GM12878 (cell line): ENCODE measurements at regions not wholly inside any gene's neighbourhood (a gene's known extent, or its start where the extent isn't known, plus 50 kb on each side); places are given as distances from the start of the nearest gene placed in this dataset.

Experiments
- ATAC-seq: fragments of 200-7000 bp; cut with Tn5 transposase; 3 replicates; pipeline ENCODE4 v1.9.1; 2020; ENCODE audit warnings: mild to moderate bottlenecking, moderate library complexity
- BruUV-seq: library from RNA; stranded (reverse); fragments of 400-500 nt; replicated peaks from 2 replicates; lab custom pipeline; 2021; lab: Mats Ljungman, UMichigan
- CTCF ChIA-PET: fragments of 300-600 bp; sonication (Branson Sonifier 250); formaldehyde crosslinking; extraction: SDS; loops from one replicate; lab custom pipeline; 2021; ENCODE audit warnings: inconsistent platforms; lab: Yijun Ruan, JAX
- POLR2A ChIA-PET: fragments of 350-600 bp; formaldehyde crosslinking; extraction: SDS; loops from one replicate; lab custom pipeline; 2021; ENCODE audit warnings: inconsistent platforms; lab: Charles Lee
- RAD21 ChIA-PET: fragments of 300-600 bp; sonication (Branson Sonifier 250); formaldehyde crosslinking; loops from one replicate; lab custom pipeline; 2023; ENCODE audit warnings: antibody characterized with exemption; ENCODE audit not compliant: unreplicated experiment; lab: Charles Lee
- SMC1A ChIA-PET: fragments of 300-600 bp; sonication (Branson Sonifier 250); formaldehyde crosslinking; loops from one replicate; lab custom pipeline; 2023; ENCODE audit not compliant: unreplicated experiment, uncharacterized antibody; lab: Charles Lee
- DNase-seq: peaks from one replicate; pipeline ENCODE4 v3.0.0-alpha.2; 2011; ENCODE audit warnings: low read depth, low spot score
- FAIRE-seq: peaks from 3 replicates; lab custom pipeline; 2011; peaks lifted over from hg19 to GRCh38; lab: Jason Lieb, UNC
- H2AFZ ChIP-seq: 2 replicates; pipeline ENCODE4 v1.6.0; 2011; ENCODE audit warnings: low read depth, low read length, control low read depth; ENCODE audit not compliant: control insufficient read depth
- H3K27ac ChIP-seq: 2 replicates; pipeline ENCODE4 v1.5.1; 2011; ENCODE audit warnings: control low read depth; ENCODE audit not compliant: control insufficient read depth, insufficient read depth
- H3K27me3 ChIP-seq, 2 experiments: replicated peaks in 1 of 2; 2 replicates each; pipeline versions ENCODE4 v1.6.0 to v1.6.1; 2011; ENCODE audit warnings: low read length in 1 of 2; ENCODE audit not compliant: control insufficient read depth in 2 of 2, insufficient read depth in 2 of 2
- H3K36me3 ChIP-seq, 2 experiments: 2 replicates each; pipeline ENCODE4 v1.5.1; 2011; ENCODE audit warnings: low read length in 1 of 2; ENCODE audit not compliant: control insufficient read depth in 2 of 2, insufficient read depth in 2 of 2
- H3K4me1 ChIP-seq: 2 replicates; pipeline ENCODE4 v1.6.1; 2011; ENCODE audit warnings: mild to moderate bottlenecking, low read length, moderate library complexity, mixed read lengths; ENCODE audit not compliant: control insufficient read depth, insufficient read depth
- H3K4me2 ChIP-seq: 2 replicates; pipeline ENCODE4 v1.6.0; 2011; ENCODE audit warnings: control low read depth; ENCODE audit not compliant: control insufficient read depth, insufficient read depth
- H3K4me3 ChIP-seq: fragments of 200-600 bp; sonication (generic); 2 replicates; pipeline ENCODE4 v1.5.1; 2016
- H3K79me2 ChIP-seq: 2 replicates; pipeline ENCODE4 v1.6.0; 2011; ENCODE audit warnings: low read length; ENCODE audit not compliant: control insufficient read depth, insufficient read depth
- H3K9ac ChIP-seq: 2 replicates; pipeline ENCODE4 v1.8.0; 2011; ENCODE audit warnings: low read length, control low read depth, mixed read lengths; ENCODE audit not compliant: control insufficient read depth, insufficient read depth
- H3K9me3 ChIP-seq: replicated peaks from 3 replicates; pipeline ENCODE4 v1.5.1; 2011; ENCODE audit warnings: mild to moderate bottlenecking, low read length; ENCODE audit not compliant: control insufficient read depth, insufficient read depth
- H4K20me1 ChIP-seq: 2 replicates; pipeline ENCODE4 v1.6.0; 2011; ENCODE audit not compliant: control insufficient read depth, insufficient read depth
- ASH2L ChIP-seq: fragments of 300-600, 200-600 bp; sonication (generic); IDR thresholded peaks from 2 replicates; pipeline ENCODE4 v1.6.1; 2017; ENCODE audit warnings: low read depth, mild to moderate bottlenecking, borderline replicate concordance
- ATF2 ChIP-seq: IDR thresholded peaks from 2 replicates; pipeline ENCODE4 v1.6.1; 2012; ENCODE audit warnings: low read length, inconsistent platforms
- BACH1 ChIP-seq: fragments of 450-650 bp; IDR thresholded peaks from 2 replicates; pipeline ENCODE4 v1.6.1; 2017; ENCODE audit warnings: mild to moderate bottlenecking, borderline replicate concordance
- EED ChIP-seq: sonication (generic); IDR thresholded peaks from 2 replicates; pipeline ENCODE4 v1.6.1; 2016; ENCODE audit warnings: antibody characterized with exemption, low read depth
- HCFC1 ChIP-seq: fragments of 150-350 bp; IDR thresholded peaks from 2 replicates; pipeline ENCODE4 v1.6.1; 2014; ENCODE audit warnings: low read length
- RFX5 ChIP-seq: IDR thresholded peaks from 2 replicates; pipeline ENCODE4 v1.6.1; 2011; ENCODE audit warnings: low read depth, low read length, improper control_type of control experiment
- SMARCA5 ChIP-seq: fragments of 450-650 bp; IDR thresholded peaks from 2 replicates; pipeline ENCODE4 v1.6.1; 2017; ENCODE audit warnings: mild to moderate bottlenecking
- YY1 ChIP-seq: IDR thresholded peaks from 2 replicates; pipeline ENCODE4 v1.6.1; 2011; ENCODE audit warnings: low read depth, mild to moderate bottlenecking, low read length
- ZNF207 ChIP-seq: fragments of 450-650 bp; IDR thresholded peaks from 2 replicates; pipeline ENCODE4 v1.6.1; 2014; ENCODE audit warnings: antibody characterized with exemption, mild to moderate bottlenecking, borderline replicate concordance
- ZNF384 ChIP-seq: IDR thresholded peaks from 2 replicates; pipeline ENCODE4 v1.6.1; 2012; ENCODE audit warnings: low read depth, mild to moderate bottlenecking, low read length, improper control_type of control experiment, borderline replicate concordance
- WGBS: methylation state at CpG from one replicate; pipeline ENCODE4 v1.1.6; 2016; ENCODE audit warnings: low lambda C conversion rate; ENCODE audit not compliant: insufficient replicate concordance, insufficient coverage; ENCODE audit errors: missing lambda C conversion rate; 5-methylcytosine and 5-hydroxymethylcytosine counted together
- in situ Hi-C: fragments of 300-500 bp; cut with MboI; formaldehyde crosslinking; loops from 9 replicates; pipeline ENCODE4 v1.14.3; 2018; ENCODE audit warnings: mixed read lengths
- intact Hi-C: fragments of 100-400 bp; cut with micrococcal nuclease; formaldehyde crosslinking; loops from one replicate; pipeline ENCODE4 v1.14.2; 2022; ENCODE audit not compliant: unreplicated experiment
- TF ChIP-seq, protein P1 (sequence below): fragments of 450-650 bp; IDR thresholded peaks from 2 replicates; pipeline ENCODE4 v1.6.1; 2016; ENCODE audit warnings: mild to moderate bottlenecking

DNA sequence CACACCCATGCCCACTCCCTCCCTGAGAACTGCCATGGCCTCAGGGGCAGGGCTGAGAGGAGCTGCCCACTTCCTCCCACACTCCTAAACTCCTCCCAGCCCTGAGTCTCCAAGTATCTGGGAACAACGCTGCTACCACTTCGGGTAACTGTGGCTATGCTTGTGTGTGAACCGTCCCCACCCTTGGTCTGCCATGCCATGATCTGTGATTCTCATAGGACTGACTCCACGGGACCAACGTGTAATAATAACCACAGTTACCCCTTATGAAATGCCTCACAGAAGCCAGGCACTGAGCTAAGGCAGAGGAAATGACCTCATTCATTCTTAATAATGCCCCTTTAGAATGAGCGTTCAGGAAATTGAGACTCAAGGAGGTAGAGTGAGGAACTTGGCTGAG, 103.9 kb upstream of the SMIM23 start:
- CTCF ChIA-PET, result no interaction called here
- H2AFZ ChIP-seq, result no peak overlapping the region
- intact Hi-C loops, result no loop called here
- RAD21 ChIA-PET, result no interaction called here
- H3K36me3 ChIP-seq, result no peaks in the 10 kb centered on the region
- H4K20me1 ChIP-seq, result no peaks in the 10 kb centered on the region
- in situ Hi-C loops, result no loop called here
- H3K9me3 ChIP-seq, result no peaks in the 10 kb centered on the region
- SMC1A ChIA-PET, result interaction anchor here (1.2 kb wide), 1 partner anchor 13 kb away, joined by 3 read pairs; no protein-coding TSS in a partner anchor
- no peak overlapping the region for H3K4me3 ChIP-seq
- H3K27me3 ChIP-seq, result peaks cover 0 to 1% of the 10 kb centered on the region in 2 experiments; a peak in 2 of 4 replicates
- no peaks in the 10 kb centered on the region for H3K4me1 ChIP-seq
- H3K9ac ChIP-seq, result no peak overlapping the region
- TF ChIP-seq, protein P1, sequence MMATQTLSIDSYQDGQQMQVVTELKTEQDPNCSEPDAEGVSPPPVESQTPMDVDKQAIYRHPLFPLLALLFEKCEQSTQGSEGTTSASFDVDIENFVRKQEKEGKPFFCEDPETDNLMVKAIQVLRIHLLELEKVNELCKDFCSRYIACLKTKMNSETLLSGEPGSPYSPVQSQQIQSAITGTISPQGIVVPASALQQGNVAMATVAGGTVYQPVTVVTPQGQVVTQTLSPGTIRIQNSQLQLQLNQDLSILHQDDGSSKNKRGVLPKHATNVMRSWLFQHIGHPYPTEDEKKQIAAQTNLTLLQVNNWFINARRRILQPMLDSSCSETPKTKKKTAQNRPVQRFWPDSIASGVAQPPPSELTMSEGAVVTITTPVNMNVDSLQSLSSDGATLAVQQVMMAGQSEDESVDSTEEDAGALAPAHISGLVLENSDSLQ, result no peak
- TF ChIP-seq YY1, result no peak
- no peak for TF ChIP-seq ASH2L
- TF ChIP-seq ZNF384, result no peak
- no peak for TF ChIP-seq HCFC1
- no peak for TF ChIP-seq ZNF207
- TF ChIP-seq ATF2, result no peak
- no peak for TF ChIP-seq SMARCA5
- TF ChIP-seq EED, result no peak
- no peak for TF ChIP-seq BACH1
- TF ChIP-seq RFX5, result no peak
- ATAC-seq (no peak), DNase-seq (no peak), FAIRE-seq (no peak)
- no peak overlapping the region for H3K4me2 ChIP-seq
- H3K27ac ChIP-seq, result no peak overlapping the region
- POLR2A ChIA-PET, result no interaction called here
- H3K79me2 ChIP-seq, result no peaks in the 10 kb centered on the region
- BruUV-seq, result no TSS peak
- WGBS, result 2% methylated on average over 6 of the region's 6 CpGs
